HG03432 (cell line): ENCODE measurements at regions not wholly inside any gene's neighbourhood (a gene's known extent, or its start where the extent isn't known, plus 50 kb on each side); places are given as distances from the start of the nearest gene placed in this dataset.
A peak's percentile ranks its signal among the peaks of the same experiment; 100 is the strongest.

Experiments
- ATAC-seq: cut with Tn5 transposase; IDR thresholded peaks from one replicate; pipeline ENCODE4 v1.9.1; 2021; ENCODE audit warnings: mild to moderate bottlenecking, moderate library complexity; ENCODE audit not compliant: unreplicated experiment

- no peak for ATAC-seq
These were observed 76.7 kb upstream of the SATB1 start for GRCh38 chr3:18501679-18502343.

DNA sequence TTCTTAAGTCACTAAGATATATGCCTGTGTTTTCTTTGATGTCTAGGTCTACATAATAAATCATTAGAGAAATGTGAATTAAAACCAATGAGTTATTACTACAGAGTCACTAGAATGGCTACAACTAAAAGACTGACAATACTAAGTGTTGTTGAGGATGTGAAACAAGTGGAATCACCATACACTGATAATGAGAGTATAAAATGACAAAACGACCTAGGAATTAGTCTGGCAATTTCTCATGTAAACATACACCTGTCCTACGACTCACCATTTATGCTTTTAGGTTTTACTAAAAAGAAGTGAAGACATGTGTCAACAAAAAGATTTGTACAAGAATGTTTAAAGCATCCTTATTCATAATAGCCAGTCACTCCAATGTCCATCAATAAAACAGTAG lies 75.2 kb upstream of the SATB1 start:
- no peak for ATAC-seq

GRCh38 chr3:18499301-18499700 lies 74.2 kb upstream of the SATB1 start:
- ATAC-seq, result peak; percentile 90

GRCh38 chr3:18494251-18494650 lies 69.1 kb upstream of the SATB1 start:
- no peak for ATAC-seq

DNA sequence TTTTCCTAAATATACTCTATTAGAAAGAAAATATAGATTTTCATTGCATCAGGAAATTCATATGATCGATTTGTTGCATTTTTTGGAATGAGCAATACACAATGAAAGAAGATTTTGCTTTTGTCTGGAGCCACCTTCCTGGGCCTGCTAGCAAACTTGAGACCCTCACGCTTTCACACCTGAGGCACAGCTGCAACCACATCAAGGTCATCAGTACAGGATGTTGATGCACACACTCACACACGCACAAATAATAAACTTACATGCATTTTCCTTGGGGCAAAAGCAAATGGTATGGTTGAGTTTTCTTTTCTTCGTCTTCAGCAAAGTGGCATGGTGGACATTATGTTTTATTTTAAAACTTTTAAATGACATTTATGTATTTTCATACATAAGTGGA lies 64.8 kb upstream of the SATB1 start:
- ATAC-seq, result no peak

GRCh38 chr3:18483226-18483625 lies 58.1 kb upstream of the SATB1 start:
- ATAC-seq, result no peak

GRCh38 chr3:18481946-18482548 lies 56.9 kb upstream of the SATB1 start:
- ATAC-seq, result no peak

DNA sequence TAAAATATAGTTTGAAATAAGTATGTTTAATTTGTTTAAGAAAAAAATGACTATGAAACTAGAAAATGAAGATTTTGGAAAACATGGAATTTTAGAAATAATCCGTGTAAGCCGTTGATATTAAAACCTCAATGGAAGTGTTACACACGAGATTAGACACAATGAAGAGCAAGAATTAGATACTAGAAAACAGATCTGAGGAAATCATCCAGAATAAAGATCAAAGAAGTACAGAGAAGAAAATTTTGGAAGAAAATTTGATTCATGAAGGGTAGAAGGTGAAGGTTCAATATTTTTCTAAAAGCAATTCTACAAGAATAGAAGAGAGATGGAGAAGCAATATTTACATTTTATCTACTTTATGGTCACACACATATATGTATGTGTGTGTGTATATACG lies 52.5 kb upstream of the SATB1 start:
- ATAC-seq, result no peak
